ENCODE measurements at regions not wholly inside any gene's neighbourhood (a gene's known extent, or its start where the extent isn't known, plus 50 kb on each side); places are given as distances from the start of the nearest gene placed in this dataset.

DNA sequence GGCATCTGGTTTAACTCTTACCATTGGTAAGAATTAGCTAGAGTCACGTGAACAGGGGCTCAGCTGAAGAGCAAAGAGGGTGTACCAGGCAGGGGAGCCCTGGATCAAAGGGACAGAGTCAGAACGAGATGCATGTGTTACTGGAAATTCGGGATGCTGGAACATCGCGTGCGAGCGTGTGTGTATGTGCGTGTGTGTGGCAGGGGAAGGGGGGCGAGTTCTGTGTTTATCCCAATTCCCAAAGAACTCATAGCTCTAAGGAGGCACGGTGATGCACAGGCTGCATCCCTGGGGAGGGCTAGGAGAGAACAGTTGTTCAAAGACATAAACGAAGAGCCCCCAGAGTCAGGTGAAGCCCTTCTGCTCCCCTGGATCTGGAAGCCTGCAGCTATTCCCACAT is 353.3 kb downstream of the GADD45G start:
- DNase-seq (ENCODE audit: low read depth in 2 of 2) = no peak

DNA sequence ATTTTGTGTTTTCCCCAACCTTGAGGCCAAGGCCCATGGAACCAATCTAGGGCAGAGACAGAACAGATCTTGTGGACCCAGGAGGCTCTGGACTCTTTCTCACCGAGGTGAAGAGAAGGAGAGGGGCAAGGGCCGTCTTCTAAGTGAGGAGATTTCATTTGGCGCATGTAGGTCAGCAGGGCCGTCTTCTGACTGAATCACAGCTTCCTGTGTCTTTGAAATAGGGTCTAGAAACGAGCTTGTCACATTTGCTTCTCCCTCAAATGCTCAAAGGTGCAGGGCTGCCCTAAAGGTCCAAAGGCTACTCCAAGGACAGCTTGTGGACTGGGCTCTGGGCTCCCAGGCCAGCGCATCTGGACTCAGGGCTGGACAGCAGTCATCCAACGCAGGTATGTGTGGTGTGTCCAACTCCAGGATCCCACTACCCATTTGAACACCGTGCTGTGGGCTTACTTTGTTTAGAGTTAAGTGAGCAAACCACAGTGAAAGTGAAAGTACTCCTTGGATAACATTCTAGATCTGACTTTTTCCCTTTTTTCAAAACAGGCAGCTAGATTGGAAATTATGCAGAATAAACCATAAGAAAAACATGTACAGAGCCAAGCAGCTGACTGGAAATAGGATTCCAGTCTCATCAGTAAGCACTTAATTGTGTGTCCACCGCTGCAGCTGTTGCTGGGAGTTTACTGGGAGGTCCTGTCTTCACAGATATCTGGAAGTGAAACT is 357.0 kb downstream of the GADD45G start:
- DNase-seq (ENCODE audit: low read depth in 2 of 2) = peak in 1 of 2 donors; percentile 3

DNA sequence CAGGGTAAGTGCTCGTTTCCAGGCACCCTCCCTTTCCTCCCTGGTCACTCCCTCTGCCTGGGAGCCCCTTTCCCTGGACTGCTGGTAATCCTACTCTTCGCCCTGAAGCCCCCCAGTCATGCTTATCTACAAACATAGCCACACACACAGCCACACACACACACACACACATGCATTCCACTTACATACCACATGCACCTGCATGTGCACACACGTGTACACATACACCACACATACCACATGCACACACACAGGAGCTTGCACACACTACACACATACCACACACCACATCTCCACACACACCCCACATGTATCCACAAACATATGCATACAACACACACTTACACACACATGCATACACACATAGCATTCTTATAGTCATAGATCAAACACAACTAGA is 358.5 kb downstream of the GADD45G start:
- no peak for DNase-seq (ENCODE audit: low read depth in 2 of 2)

DNA sequence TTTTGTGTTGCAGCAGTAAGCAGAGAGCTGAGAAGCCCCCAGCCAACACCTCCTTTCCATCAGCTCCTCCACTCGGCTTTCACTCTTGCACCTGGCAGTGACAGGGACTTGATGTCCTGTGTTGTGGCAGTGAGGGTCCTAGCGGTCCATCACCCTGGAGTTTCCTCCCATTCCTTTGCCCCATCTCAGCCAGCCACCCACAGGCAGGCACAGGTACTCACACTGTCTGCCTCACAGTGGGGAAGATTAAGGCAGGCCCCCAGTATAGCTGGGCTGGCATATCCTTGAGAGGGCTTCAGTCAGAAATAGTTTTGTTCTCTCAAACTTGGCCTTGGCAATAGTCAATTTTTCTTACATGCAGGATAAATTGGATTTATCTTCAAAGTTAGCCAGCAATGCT is 362.7 kb downstream of the GADD45G start:
- DNase-seq (ENCODE audit: low read depth in 2 of 2) = no peak

DNA sequence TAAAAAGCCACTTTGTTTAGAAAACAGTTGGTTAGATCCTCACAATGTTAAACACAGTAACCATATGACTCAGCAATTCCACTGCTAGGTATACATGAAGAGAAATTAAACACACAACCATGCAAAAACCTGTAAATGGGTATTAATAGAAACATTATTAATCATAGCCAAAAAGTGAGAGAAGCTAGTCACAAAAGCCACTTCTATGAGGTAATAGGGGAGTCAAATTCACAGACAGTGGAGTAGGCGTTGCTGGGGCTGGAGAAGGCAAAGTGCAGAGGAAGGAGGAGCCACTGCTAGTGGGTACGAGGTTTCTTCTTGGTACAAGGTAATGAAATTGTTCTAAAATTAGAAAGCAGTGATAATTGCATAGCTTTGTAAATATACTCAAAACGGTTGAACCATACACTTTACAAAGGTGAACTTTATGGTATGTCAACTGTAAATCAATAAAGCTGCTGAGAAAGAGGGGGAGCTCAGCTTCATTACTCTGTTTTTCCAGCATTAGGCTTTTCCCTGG is 364.4 kb downstream of the GADD45G start:
- DNase-seq (ENCODE audit: low read depth in 2 of 2) = no peak

DNA sequence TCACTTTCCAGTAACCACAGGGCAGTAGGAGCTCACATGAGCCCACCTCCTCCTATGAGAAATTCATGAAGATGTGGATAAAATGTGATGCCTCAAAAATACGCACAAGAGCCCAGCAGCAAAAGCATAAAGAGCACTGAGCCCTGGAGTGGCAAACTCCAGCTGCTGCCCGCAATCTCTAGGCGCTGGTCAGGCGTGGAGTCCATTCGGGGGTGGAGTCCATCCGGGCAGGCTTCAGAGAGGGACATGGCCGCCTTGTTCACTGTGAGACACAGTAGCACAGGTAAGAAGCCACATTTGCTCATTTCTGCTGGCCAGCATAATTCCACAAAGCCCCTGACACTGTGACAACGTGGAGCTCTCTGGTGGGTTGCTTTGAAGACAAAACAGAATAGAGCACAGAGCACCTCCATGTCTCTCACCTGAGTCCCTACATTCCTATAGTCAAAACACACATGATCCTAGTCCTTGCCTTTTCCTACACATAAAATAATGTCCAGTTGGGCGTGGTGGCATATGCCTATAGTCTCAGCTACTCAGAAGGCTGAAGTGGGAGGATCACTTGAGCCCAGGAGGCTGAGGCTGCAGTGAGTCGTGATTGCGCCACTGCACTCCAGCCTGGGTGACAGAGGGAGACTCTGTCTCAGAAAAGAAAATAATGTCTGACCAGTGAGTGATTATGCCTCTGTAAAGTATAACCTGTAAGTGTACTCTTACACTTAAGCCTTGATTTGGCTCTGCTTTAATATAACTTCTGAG is 365.2 kb downstream of the GADD45G start:
- no peak for DNase-seq (ENCODE audit: low read depth in 2 of 2)

DNA sequence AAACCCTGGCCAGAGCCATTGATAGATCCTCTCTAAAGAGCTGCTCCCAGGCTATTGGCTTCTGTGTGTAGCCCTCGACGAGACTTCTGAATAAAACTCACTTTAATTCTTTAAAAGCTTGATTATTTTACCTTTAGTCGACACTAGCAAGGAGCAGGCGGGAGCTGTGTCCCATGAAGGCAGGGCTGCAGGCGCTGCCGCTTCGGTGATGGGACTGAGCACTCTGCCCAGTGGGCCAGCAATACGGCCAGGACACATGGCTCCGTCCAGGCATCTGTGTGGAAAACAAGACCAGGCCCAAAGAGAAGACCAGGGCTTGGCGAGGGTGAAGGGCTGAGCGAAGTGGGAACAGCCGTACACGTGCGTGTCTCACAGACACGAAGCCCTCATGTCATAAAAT is 365.9 kb downstream of the GADD45G start:
- no peak for DNase-seq (ENCODE audit: low read depth in 2 of 2)

DNA sequence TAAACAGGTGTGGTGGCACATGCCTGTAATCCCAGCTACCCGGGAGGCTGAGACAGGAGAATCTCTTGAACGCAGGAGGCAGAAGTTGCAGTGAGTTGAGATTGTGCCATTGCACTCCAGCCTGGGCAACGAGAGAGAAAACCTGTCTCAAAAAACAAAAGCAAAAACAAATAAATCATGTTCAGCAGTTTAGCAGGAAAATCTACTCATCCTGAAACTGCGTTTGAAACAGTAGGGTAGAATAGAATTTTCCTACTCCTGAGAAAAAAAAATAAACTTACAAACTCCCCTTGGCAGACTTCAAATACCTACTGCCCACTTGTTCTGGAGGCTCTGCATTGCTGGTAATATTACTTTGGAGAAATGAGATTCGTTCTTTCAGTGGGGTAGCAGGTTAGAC is 367.7 kb downstream of the GADD45G start:
- DNase-seq (ENCODE audit: low read depth in 2 of 2) = no peak

DNA sequence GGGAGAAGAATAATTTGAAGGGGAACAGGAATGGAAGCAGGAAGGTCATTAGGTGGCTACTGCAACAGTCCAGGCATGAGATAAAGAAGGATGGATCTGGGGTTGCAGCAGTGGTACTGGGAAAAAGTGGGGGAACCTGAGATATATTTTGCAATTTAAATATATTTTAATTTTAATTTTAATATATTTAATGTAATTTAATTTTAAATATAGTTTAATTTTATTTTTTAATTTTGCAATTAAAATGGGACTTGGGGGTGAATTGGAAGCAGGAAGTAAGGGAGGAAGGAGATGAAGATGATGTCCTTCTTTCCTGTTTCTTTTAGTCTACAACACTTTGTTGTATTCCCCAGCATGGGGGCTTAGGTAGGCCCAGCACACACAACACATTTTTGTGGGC is 369.8 kb downstream of the GADD45G start:
- no peak for DNase-seq (ENCODE audit: low read depth in 2 of 2)

DNA sequence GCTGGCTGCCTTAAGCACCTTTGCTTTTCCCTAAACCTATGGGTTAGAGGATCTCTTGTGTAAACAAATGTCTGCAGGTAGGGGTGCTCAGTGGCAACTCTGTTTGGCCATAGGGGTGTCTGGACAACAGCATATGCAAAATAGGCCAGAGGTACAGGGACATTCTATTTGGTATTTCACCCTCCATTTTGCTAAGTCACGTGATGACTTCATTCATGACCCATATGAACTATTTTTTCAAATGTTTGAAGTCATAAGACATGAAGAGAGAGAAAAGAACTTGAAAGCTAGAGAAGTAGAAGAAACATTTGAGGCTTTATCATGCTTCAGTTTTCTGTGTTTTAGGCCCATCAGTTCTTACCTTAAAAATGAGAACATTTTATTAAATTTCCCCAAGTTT is 370.2 kb downstream of the GADD45G start:
- DNase-seq (ENCODE audit: low read depth in 2 of 2) = no peak

DNA sequence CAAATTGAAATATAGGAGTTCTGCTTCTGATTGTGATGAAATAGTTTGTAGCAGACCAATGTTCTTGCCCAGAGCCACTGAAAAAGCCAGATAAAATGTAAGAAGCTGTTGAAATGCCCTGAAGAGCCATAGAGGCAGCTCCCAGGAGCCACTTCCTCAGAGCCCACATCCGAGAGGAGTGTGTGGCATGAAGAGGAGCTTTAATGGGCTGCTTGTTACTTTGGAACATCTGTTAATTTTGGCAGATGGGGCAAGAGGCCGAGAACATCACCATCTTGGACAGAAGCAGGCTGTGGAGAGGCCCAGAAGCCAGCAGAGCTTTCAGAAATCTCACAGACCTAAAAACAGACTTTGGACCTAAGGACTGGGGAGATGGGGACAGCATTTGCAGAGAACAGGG is 370.8 kb downstream of the GADD45G start:
- DNase-seq (ENCODE audit: low read depth in 2 of 2) = no peak

DNA sequence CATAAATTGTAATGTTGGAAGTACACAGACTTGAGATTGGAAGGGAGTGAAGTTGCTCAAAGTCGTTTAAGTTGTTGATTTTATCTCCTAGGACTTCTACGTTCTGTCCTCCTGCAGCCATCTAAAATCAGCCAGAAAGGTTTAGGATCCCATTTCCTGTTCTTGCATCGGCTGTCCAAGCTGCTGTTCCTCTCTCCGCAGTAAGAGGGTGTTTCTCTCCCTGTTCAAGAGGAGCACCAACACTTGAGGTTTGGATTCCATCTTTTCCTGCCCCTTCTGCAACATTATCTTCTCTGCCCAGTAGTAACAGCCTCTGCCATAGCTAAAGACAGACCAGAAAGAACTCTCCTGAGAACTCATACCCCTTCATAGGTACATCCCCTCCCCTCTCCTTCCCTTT is 373.4 kb downstream of the GADD45G start:
- DNase-seq (ENCODE audit: low read depth in 2 of 2) = no peak

DNA sequence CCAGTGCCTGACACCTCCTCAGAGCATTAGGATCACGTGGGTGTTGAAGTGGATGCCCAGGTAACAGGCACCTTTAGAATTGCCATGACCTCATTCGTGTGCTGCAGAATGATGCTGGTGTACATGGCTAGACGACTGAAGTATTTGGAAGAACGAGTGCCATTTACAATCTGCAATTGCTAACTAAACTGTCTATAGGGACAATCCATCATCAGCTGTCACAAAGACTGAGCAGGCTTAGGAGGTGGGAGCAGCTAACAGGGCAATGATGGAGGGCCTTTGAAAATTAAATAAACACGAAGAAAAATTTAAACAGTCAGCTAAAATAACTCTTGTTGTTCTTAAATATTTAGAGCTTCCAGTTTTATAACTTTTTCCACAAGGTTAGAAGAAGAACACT is 375.8 kb downstream of the GADD45G start:
- no peak for DNase-seq (ENCODE audit: low read depth in 2 of 2)

DNA sequence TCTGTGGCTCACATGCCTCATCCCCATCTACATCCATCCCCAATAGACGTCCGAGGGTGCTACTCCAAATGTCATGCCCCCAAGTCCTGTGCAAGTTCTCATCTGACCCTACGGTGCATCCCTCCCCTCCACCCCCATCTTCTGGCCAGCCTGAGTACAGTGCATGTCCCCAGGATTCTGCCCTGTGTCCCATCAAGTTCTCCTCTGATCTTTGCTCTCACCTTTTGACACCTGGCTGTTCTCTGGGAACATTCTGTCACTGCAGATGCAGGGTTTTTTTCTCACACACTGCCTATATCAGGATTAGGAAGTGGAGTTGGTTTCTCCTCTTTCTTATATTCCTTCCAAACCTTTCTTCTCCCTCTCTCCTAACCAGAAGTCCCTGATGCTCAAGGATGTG is 377.2 kb downstream of the GADD45G start:
- DNase-seq (ENCODE audit: low read depth in 2 of 2) = no peak

DNA sequence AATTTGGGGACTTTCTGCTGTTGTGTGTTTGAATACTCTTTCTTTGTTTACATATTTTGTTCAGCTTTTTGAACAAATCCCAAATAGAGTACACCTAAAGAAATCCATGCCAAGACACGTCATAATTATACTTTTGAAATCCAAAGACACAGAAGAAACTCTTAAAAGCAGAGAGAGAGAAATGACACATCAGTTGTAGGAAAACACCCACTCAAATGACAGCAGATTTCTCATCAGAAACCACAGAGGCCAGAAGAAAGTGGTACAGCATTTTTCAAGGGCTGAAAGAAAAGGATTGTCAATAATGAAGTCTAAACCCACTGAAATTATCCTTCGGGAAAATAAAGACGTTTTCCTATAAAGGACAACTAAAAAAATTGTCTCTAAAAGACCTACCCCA is 378.6 kb downstream of the GADD45G start:
- no peak for DNase-seq (ENCODE audit: low read depth in 2 of 2)

DNA sequence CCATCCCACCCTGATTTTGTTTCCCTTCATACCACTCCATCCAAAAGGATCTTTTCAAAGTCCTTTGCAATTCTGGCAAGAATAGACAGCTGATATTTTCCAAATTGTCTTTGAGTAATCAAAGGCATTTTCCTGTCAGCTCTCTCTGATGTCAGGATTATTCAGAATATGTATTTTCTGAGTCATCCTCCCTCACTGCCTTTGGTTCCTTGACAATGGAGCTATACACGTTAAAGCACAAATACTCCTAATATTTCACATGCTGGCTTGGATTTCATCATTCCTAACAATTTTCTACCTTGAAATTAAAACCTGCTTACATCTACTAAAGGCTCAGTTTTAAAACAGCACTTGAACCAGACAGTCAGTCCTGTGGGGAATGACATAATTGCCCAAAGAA is 379.4 kb downstream of the GADD45G start:
- no peak for DNase-seq (ENCODE audit: low read depth in 2 of 2)

DNA sequence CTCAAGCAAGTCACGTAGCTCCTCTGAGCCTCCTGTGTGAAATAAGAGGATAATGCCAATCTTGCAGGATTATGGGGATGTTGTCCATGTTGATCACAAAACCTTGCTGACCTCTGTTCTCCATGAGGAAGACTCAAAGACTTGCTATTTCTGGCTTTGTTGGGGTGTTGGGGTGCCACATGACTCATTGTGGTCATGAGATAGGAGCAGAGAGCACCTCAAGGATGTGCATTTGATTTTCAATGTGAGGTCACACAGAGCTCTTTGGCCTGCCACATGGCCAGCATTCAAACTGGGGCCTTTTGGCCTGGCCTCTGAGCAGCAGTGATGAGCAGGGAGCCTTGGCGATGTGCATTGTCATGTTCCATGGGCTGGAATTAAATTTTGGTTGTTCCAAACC is 380.3 kb downstream of the GADD45G start:
- no peak for DNase-seq (ENCODE audit: low read depth in 2 of 2)

DNA sequence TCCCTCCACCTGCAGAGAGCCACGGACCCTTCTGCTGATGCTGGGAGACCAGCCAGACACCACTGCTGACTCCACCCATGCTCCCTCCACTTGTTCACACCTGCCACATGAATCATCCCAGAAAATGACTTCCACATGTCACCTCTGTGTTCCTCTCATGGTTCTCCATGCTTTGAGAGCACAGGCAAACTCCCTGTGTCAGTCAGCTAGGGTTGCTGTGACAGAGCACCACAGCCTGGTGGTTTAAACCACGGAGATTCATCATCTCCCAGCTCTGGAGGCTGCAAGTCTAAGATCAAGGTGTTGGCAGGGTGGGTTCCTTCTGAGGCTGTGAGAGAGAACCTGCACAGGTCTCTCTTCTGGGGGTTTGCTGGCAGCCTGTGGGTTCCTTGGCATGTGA is 381.4 kb downstream of the GADD45G start:
- no peak for DNase-seq (ENCODE audit: low read depth in 2 of 2)

DNA sequence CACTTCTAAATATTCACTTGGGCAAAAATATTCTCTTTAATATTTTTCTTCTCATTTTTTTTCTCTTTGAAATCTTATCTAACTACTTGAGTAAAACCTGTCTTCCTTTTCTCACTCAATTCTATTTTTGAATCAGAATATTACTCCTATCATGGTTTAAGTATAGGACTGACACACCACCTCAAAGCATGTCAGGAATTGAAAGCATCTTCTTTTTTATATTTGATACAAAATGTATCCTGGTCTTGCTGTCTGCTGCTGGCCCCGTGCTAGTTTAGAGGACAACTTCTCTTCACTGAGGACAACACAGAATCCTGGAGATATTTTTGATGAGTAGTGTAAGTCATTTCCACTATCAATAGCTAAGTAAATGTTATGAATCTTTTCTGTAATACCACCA is 383.6 kb downstream of the GADD45G start:
- DNase-seq (ENCODE audit: low read depth in 2 of 2) = no peak

DNA sequence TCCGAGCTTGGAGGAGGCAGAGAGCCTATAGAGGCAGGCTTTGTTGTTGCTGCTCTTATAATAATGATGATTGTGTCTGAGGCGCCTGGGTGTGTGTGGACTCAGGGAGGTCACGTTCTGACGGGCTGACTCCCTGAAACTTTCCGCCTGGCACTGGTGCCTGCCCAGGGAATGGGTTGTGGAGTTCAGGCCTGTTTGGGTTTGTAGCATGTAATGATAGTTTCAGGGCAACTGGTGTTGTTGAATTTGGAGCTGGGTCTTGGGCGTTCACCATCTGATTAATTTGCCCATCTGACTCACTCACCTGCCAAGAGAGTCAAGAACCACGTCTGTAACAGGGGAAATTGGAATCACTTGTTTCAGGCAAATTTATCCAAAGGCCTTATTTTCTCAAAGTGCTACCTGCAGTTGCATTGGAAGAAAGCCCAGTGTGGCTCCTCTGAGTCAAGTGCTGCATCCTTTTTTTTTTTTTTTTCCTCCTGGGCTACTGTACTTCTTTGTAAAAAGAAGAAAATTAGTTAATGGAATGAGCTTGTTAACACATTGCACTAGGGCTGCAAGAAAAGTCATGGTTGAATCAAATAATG is 386.5 kb downstream of the GADD45G start:
- no peak for DNase-seq (ENCODE audit: low read depth in 2 of 2)

DNA sequence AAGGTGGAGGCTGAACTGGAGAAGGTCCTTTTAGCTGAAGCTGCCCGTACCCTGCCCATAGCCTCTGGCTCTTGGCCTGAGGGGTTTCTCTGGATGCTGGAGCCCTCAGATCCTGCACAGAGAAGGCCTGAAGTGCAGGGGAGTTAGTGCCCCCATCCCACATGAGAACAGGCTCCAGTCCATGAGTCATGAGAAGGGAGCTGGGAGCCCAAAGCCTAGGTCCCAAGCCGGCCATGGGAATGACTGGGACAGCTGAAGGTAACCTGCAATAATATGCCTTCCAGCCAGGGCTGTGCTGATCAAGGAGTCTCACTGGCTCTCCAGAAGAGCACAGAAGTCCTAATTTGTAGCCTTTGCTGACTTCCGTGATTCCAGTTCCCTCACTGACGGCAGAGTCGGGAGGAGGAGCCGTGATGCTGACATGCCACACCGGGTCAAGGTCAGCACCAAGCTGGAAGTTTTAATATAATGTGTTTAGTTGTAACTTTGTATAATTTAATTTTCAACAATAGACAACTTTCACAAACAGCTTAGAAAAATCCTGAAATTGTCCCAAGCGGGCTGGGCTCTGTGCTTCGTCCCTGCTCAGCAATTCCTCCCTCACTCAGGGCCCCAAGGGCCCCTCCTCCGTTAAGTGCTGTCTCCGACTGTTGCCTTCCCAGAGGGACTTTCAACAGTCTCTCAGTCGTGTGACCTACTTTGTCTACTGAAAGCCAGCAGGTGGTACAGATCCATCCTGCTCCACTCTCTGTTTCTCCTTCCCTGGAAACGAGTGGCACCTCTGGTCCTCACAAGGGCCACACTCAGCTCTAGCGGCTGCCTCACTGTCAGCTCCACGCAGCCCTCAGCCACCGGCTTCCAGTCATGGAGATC is 387.8 kb downstream of the GADD45G start:
- DNase-seq (ENCODE audit: low read depth in 2 of 2) = no peak

All from lung microvascular endothelial cell (primary cell).